ENCODE measurements at regions not wholly inside any gene's neighbourhood (a gene's known extent, or its start where the extent isn't known, plus 50 kb on each side); places are given as distances from the start of the nearest gene placed in this dataset.
"Not testable (repeated sequence)": the region's sequence is repeated elsewhere in the genome, so short reads cannot be mapped to it uniquely, and the experiment has no call there.

DNA sequence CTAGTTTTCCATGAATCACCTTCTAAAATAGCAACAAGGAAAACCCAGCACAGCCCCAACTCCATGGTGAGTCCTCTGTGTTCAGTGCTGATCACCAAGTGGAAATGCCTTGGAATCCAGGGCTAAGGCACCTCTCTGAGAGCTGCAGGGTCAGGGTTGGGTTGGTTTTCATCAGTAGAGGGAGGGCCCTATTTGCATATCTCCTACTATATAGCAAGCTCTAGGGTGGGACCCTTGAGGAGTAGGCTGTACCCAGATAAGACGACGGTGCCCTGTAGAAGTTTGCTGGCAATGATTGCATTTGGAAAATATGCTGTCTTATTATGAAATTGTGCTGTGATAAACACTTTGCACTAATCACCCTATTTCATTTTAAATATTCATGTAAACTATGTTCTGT is 1011.8 kb downstream of the TMEM121 start:
- H3K27ac ChIP-seq: no peak overlapping the region

DNA sequence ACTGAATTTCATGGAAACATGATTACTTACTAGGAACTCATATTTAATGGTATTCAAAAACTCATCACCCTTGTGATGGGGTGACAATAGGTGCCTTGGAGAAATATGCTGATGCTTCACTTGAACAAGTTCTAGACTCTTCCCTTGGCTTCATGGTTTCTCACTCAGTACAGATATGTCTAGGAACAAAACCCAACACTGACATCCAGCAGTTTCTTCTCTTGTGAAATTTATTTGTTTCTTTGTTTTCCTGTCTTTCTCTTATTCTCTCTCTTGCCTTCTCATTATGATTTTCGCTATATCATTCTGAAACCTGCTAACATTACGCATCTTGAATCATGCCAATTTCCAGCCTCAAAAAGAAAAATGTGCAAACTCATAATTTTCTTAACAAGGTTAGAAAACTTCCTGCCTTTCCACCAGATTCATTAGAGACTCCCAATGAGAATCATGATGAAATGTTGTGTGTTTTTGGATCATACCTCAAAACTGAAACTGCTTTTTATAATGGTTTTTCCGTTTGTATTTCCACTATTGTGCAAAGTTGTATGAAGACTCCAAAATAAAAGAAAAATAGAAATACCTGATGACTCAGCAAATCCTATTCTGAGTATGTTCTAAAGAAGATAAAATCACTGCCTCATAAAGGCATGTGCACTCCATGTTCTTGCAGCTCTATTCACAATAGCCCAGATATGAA is 1021.5 kb downstream of the TMEM121 start:
- DNase-seq (ENCODE audit: low spot score in 2 of 2): no peak
- TF ChIP-seq POLR2AphosphoS5 (IDR thresholded peaks at IDR 0.05): no peak
- TF ChIP-seq, protein P1, sequence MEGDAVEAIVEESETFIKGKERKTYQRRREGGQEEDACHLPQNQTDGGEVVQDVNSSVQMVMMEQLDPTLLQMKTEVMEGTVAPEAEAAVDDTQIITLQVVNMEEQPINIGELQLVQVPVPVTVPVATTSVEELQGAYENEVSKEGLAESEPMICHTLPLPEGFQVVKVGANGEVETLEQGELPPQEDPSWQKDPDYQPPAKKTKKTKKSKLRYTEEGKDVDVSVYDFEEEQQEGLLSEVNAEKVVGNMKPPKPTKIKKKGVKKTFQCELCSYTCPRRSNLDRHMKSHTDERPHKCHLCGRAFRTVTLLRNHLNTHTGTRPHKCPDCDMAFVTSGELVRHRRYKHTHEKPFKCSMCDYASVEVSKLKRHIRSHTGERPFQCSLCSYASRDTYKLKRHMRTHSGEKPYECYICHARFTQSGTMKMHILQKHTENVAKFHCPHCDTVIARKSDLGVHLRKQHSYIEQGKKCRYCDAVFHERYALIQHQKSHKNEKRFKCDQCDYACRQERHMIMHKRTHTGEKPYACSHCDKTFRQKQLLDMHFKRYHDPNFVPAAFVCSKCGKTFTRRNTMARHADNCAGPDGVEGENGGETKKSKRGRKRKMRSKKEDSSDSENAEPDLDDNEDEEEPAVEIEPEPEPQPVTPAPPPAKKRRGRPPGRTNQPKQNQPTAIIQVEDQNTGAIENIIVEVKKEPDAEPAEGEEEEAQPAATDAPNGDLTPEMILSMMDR (IDR thresholded peaks at IDR 0.05): no peak
- TF ChIP-seq POLR2A (IDR thresholded peaks at IDR 0.05): no peak
- TF ChIP-seq EP300 (IDR thresholded peaks at IDR 0.05): no peak

More for the DNA sequence above, 1011.8 kb downstream of the TMEM121 start:
- Histone ChIP-seq H3K4me3 (no peak overlapping the region), H3K4me1 (no peaks in the 10 kb centered on the region), H3K9me3 (no peaks in the 10 kb centered on the region), H3K36me3 (no peaks in the 10 kb centered on the region), H3K27me3 (no peaks in the 10 kb centered on the region)
- TF ChIP-seq EP300 (IDR thresholded peaks at IDR 0.05) (no peak), POLR2AphosphoS5 (IDR thresholded peaks at IDR 0.05) (no peak), POLR2A (IDR thresholded peaks at IDR 0.05) (no peak)
- TF ChIP-seq, protein P1 (IDR thresholded peaks at IDR 0.05): no peak
- 87% methylated on average over 2 of the region's 2 CpGs for WGBS
- no peak for DNase-seq (ENCODE audit: low spot score in 2 of 2)

DNA sequence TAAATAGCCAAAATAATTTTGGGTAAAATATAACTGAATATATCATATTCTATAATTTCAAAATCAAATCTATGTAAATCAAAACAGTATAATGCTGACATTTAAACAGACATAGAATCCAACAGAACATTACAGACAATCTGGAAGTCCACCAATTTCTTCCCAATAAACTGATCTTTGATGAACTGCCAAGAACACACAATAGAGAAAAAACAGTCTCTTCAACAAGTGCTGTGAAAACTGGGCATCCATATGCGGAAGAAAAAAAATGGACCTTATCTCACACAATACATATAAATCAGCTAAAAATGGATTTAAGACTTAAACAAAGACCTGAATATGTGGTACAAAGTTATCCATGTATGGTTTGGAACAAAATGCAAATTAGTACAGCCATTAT is 1022.7 kb downstream of the TMEM121 start:
- Histone ChIP-seq H3K4me1 (no peaks in the 10 kb centered on the region), H3K27ac (no peak overlapping the region), H3K27me3 (no peaks in the 10 kb centered on the region), H3K36me3 (no peaks in the 10 kb centered on the region), H3K4me3 (no peak overlapping the region), H3K9me3 (no peaks in the 10 kb centered on the region)
- no peak for DNase-seq (ENCODE audit: low spot score in 2 of 2)
- WGBS: 85% methylated on average over 1 of the region's 1 CpG
- TF ChIP-seq, protein P1 (IDR thresholded peaks at IDR 0.05): no peak

More for the DNA sequence above, 1021.5 kb downstream of the TMEM121 start:
- Histone ChIP-seq H3K36me3 (no peaks in the 10 kb centered on the region), H3K4me3 (no peak overlapping the region), H3K9me3 (no peaks in the 10 kb centered on the region), H3K27me3 (no peaks in the 10 kb centered on the region), H3K4me1 (no peaks in the 10 kb centered on the region), H3K27ac (no peak overlapping the region)
- WGBS: 54% methylated on average over 3 of the region's 3 CpGs

DNA sequence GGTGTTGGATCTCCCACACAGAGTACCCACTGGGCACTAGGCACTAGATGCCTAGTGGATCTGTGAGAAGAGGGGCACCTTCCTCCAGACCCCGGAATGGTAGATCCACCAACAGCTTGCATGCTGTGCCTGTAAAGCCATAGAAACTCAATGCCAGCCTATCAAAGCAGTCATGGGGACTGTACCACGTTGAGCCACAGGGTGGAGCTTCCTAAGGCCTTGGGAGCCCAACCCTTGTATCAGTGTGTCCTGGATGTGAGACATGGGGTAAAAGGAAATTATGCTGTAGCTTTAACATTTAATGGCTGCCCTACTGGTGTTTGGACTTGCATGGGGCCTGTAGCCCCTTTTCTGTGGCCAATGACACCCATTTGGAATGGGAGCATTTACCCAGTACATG is 1024.9 kb downstream of the TMEM121 start:
- Histone ChIP-seq H3K27ac (no peak overlapping the region), H3K27me3 (no peaks in the 10 kb centered on the region), H3K4me3 (no peak overlapping the region), H3K4me1 (no peaks in the 10 kb centered on the region), H3K36me3 (no peaks in the 10 kb centered on the region), H3K9me3 (no peaks in the 10 kb centered on the region)
- no peak for TF ChIP-seq POLR2AphosphoS5 (IDR thresholded peaks at IDR 0.05)
- no peak for TF ChIP-seq EP300 (IDR thresholded peaks at IDR 0.05)
- no peak for TF ChIP-seq POLR2A (IDR thresholded peaks at IDR 0.05)
- TF ChIP-seq, protein P1 (IDR thresholded peaks at IDR 0.05): no peak
- DNase-seq (ENCODE audit: low spot score in 2 of 2): no peak
- 36% methylated on average over 2 of the region's 2 CpGs for WGBS

DNA sequence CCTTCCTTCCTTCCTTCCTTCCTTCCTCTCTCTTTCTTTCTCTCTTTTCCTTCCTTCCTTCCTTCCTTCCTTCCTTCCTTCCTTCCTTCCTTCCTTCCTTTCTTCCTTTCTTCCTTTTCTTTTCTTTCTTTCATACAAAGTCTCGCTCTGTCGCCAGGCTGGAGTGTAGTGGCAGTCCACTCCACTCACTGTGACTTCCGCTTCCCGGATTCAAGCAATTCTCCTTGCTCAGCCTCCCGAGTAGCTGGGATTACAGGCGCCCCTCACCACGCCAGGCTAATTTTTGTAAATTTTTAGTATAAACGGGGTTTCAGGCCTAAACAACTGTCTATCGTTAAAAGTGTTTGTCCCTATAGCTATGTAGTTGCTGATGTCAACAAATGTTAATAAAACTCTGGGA is 1029.8 kb downstream of the TMEM121 start:
- 80% methylated on average over 9 of the region's 9 CpGs for WGBS
- not testable (repeated sequence) for H3K4me1 ChIP-seq; H3K36me3 ChIP-seq; H3K27me3 ChIP-seq; DNase-seq (ENCODE audit: low spot score in 2 of 2); H3K4me3 ChIP-seq; H3K27ac ChIP-seq; H3K9me3 ChIP-seq
